ENCODE measurements at regions not wholly inside any gene's neighbourhood (a gene's known extent, or its start where the extent isn't known, plus 50 kb on each side); places are given as distances from the start of the nearest gene placed in this dataset.

GRCh38 chr10:80772596-80772995 lies 234.9 kb downstream of the SH2D4B start:
- TF ChIP-seq CTCF (conservative IDR thresholded peaks at IDR 0.05; ENCODE audit: low read length) (no peak), EZH2phosphoT487 (IDR thresholded peaks at IDR 0.05; ENCODE audit: borderline replicate concordance, low read depth, low read length) (no peak)

All from OCI-LY7 (cell line).